ENCODE measurements at regions not wholly inside any gene's neighbourhood (a gene's known extent, or its start where the extent isn't known, plus 50 kb on each side); places are given as distances from the start of the nearest gene placed in this dataset.

DNA sequence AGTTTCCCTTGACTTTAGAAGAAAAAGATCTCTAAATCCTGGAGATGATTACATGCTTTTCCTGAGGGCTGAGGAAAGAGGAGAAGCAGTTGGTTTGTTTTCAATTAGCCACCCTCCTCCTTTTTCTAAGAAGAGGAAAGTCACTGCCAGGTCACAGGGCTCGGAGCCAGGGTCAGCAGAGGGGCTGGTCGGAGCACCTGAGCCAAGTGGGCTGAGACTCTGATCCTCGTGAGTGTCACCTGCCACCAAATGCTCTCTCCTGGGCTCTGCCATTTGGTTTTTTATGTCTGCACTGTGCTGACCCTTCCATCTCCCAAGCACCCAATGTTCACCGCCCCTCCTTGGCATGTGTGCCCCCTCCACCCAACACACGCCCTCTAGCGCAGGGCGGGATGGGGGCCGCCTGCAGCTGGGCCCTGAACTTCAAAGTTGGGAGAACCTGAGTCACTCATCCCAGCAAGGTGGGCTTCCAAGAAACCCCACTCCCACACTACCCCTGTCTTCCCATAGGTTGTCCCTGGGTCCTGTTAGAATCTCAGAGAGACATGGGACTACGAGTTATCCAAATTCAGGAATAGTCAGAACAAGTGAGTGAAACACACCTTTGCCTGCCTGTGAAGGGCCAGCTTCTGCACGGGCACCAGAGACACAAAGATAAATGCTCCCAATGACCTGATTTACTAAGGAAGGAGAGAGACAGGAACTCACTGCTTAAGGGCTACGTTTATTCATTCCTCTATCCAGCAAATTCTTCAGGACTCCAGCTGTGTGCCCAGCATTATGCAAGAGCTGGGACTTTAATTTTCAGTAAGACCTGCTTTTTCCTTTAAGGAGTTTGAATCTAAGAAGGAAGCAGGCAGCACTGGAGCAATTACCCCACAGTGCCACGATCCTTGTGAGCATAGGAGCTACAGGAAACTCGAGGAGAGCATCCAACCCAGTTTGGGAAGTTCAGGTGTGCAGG, 127.5 kb downstream of the RHOU start:
- TF ChIP-seq CTCF (conservative IDR thresholded peaks at IDR 0.05; ENCODE audit: low read depth in 2 of 2), result no peak
- no peak for TF ChIP-seq JUNB (IDR thresholded peaks at IDR 0.05; ENCODE audit: unreplicated experiment)
- TF ChIP-seq REST (IDR thresholded peaks at IDR 0.05; ENCODE audit: unreplicated experiment), result no peak
- no peak for TF ChIP-seq EZH2 (IDR thresholded peaks at IDR 0.05; ENCODE audit: low read depth, unreplicated experiment)
- TF ChIP-seq CREB1 (CRISPR knock-in tag; IDR thresholded peaks at IDR 0.05; ENCODE audit: low read depth), result no peak
- TF ChIP-seq POLR2AphosphoS5 (IDR thresholded peaks at IDR 0.05; ENCODE audit: low read depth), result no peak
- TF ChIP-seq ZNF462 (CRISPR knock-in tag; IDR thresholded peaks at IDR 0.05), result no peak
- TF ChIP-seq STAT1 (IDR thresholded peaks at IDR 0.05; ENCODE audit: unreplicated experiment), result no peak
- TF ChIP-seq ETS1 (IDR thresholded peaks at IDR 0.05), result no peak

Data from GM23338 (cell line).